Smooth muscle cell (in vitro differentiated cells): ENCODE measurements at regions not wholly inside any gene's neighbourhood (a gene's known extent, or its start where the extent isn't known, plus 50 kb on each side); places are given as distances from the start of the nearest gene placed in this dataset.

Experiments
- DNase-seq: peaks from one replicate; lab custom pipeline; 2025; ENCODE audit not compliant: unreplicated experiment; lab: John Stamatoyannopoulos, UW
- H2AFZ ChIP-seq: fragments of 200-600 bp; sonication (generic); 2 replicates; pipeline ENCODE4 v1.6.0; 2016; ENCODE audit warnings: antibody characterized with exemption, low read depth, mild to moderate bottlenecking
- H3F3A ChIP-seq: fragments of 200-600 bp; sonication (generic); 2 replicates; pipeline ENCODE4 v1.6.0; 2017; ENCODE audit warnings: antibody characterized with exemption, low read depth
- H3K27ac ChIP-seq: fragments of 200-600 bp; sonication (generic); 2 replicates; pipeline ENCODE4 v1.5.1; 2016; ENCODE audit warnings: low read depth, mild to moderate bottlenecking
- H3K27me3 ChIP-seq: fragments of 200-600 bp; sonication (generic); 2 replicates; pipeline ENCODE4 v1.6.1; 2016; ENCODE audit warnings: low read depth, mild to moderate bottlenecking
- H3K36me3 ChIP-seq: fragments of 200-600 bp; sonication (generic); 2 replicates; pipeline ENCODE4 v1.5.1; 2016; ENCODE audit warnings: low read depth
- H3K4me1 ChIP-seq: fragments of 200-600 bp; sonication (generic); 2 replicates; pipeline ENCODE4 v1.5.1; 2016; ENCODE audit warnings: low read depth
- H3K4me2 ChIP-seq: fragments of 200-600 bp; sonication (generic); 2 replicates; pipeline ENCODE4 v1.6.0; 2016; ENCODE audit warnings: mild to moderate bottlenecking
- H3K4me3 ChIP-seq: fragments of 200-600 bp; sonication (generic); 2 replicates; pipeline ENCODE4 v1.5.1; 2016; ENCODE audit warnings: mild to moderate bottlenecking
- H3K79me2 ChIP-seq: fragments of 200-600 bp; sonication (generic); 2 replicates; pipeline ENCODE4 v1.6.0; 2016; ENCODE audit warnings: low read depth, mild to moderate bottlenecking
- H3K9ac ChIP-seq: fragments of 200-600 bp; sonication (generic); 2 replicates; pipeline ENCODE4 v1.6.0; 2016; ENCODE audit warnings: low read depth
- H3K9me3 ChIP-seq: fragments of 200-600 bp; sonication (generic); replicated peaks from 2 replicates; pipeline ENCODE4 v1.5.1; 2016; ENCODE audit warnings: low read depth
- H4K20me1 ChIP-seq: fragments of 200-600 bp; sonication (generic); 2 replicates; pipeline ENCODE4 v1.6.0; 2016; ENCODE audit warnings: low read depth
- CTCF ChIP-seq: fragments of 200-600 bp; sonication (generic); IDR thresholded peaks from 2 replicates; pipeline ENCODE4 v1.5.1; 2017; ENCODE audit warnings: borderline replicate concordance, mild to moderate bottlenecking, antibody characterized with exemption; ENCODE audit not compliant: insufficient read depth, poor library complexity, severe bottlenecking
- WGBS: methylation state at CpG from one replicate; pipeline ENCODE4 v1.1.7; 2016; ENCODE audit warnings: low lambda C conversion rate; 5-methylcytosine and 5-hydroxymethylcytosine counted together

- Histone ChIP-seq H3K27ac (peak overlapping the region; percentile 45), H4K20me1 (no peaks in the 10 kb centered on the region), H3K4me1 (no peaks in the 10 kb centered on the region), H2AFZ (no peak overlapping the region), H3K4me3 (no peak overlapping the region), H3K27me3 (no peaks in the 10 kb centered on the region), H3K4me2 (peak overlapping the region; percentile 1), H3F3A (no peaks in the 10 kb centered on the region), H3K36me3 (no peaks in the 10 kb centered on the region), H3K9me3 (no peaks in the 10 kb centered on the region), H3K79me2 (no peaks in the 10 kb centered on the region), H3K9ac (no peak overlapping the region)
- DNase-seq = no peak
- TF ChIP-seq CTCF = no peak
- WGBS = 44% methylated on average over 4 of the region's 4 CpGs
Observed at GRCh38 chr4:69038582-69038981, 57.7 kb upstream of the UGT2B7 start.

- no peaks in the 10 kb centered on the region for H4K20me1 ChIP-seq
- H3K9ac ChIP-seq = no peak overlapping the region
- WGBS = 92% methylated on average over 2 of the region's 2 CpGs
Observed at GRCh38 chr4:69039071-69039470, 57.2 kb upstream of the UGT2B7 start.

GRCh38 chr4:69044247-69044646 lies 52.0 kb upstream of the UGT2B7 start:
- Histone ChIP-seq H3F3A (no peaks in the 10 kb centered on the region), H3K9me3 (no peaks in the 10 kb centered on the region), H2AFZ (no peak overlapping the region), H3K79me2 (no peaks in the 10 kb centered on the region), H4K20me1 (no peaks in the 10 kb centered on the region), H3K36me3 (no peaks in the 10 kb centered on the region), H3K9ac (no peak overlapping the region), H3K27ac (no peak overlapping the region), H3K27me3 (no peaks in the 10 kb centered on the region), H3K4me3 (no peak overlapping the region), H3K4me2 (no peak overlapping the region), H3K4me1 (no peaks in the 10 kb centered on the region)
- TF ChIP-seq CTCF = no peak
- WGBS = 83% methylated on average over 3 of the region's 3 CpGs
- no peak for DNase-seq

More at GRCh38 chr4:69039071-69039470, 57.2 kb upstream of the UGT2B7 start:
- H3K79me2 ChIP-seq = no peaks in the 10 kb centered on the region
- no peaks in the 10 kb centered on the region for H3K36me3 ChIP-seq
- no peak for TF ChIP-seq CTCF
- no peaks in the 10 kb centered on the region for H3K27me3 ChIP-seq
- no peaks in the 10 kb centered on the region for H3K4me1 ChIP-seq
- no peak for DNase-seq
- no peak overlapping the region for H2AFZ ChIP-seq
- H3K27ac ChIP-seq = peak overlapping the region; percentile 45
- H3F3A ChIP-seq = no peaks in the 10 kb centered on the region
- no peak overlapping the region for H3K4me2 ChIP-seq
- H3K9me3 ChIP-seq = no peaks in the 10 kb centered on the region
- H3K4me3 ChIP-seq = no peak overlapping the region
